Astrocyte (in vitro differentiated cells and primary cell): ENCODE measurements at regions not wholly inside any gene's neighbourhood (a gene's known extent, or its start where the extent isn't known, plus 50 kb on each side); places are given as distances from the start of the nearest gene placed in this dataset.
"Not testable (repeated sequence)": the region's sequence is repeated elsewhere in the genome, so short reads cannot be mapped to it uniquely, and the experiment has no call there.

Source experiments
- CTCF ChIP-seq: IDR thresholded peaks from 2 replicates; pipeline ENCODE4 v1.5.1; 2011; ENCODE audit warnings: low read depth, mild to moderate bottlenecking, inconsistent platforms, low read length, moderate library complexity; ENCODE audit not compliant: insufficient read depth
- EZH2 ChIP-seq: IDR thresholded peaks from 2 replicates; pipeline ENCODE4 v1.6.1; 2012; ENCODE audit warnings: mild to moderate bottlenecking, low read length, inconsistent platforms; ENCODE audit not compliant: insufficient read depth

GRCh38 chr7:73220766-73221370, 87.8 kb downstream of the NSUN5 start:
- TF ChIP-seq CTCF, EZH2: not testable (repeated sequence)
